HG02973 (cell line): ENCODE measurements at regions not wholly inside any gene's neighbourhood (a gene's known extent, or its start where the extent isn't known, plus 50 kb on each side); places are given as distances from the start of the nearest gene placed in this dataset.
"Not testable (repeated sequence)": the region's sequence is repeated elsewhere in the genome, so short reads cannot be mapped to it uniquely, and the experiment has no call there.

ENCODE experiments used
- ATAC-seq: cut with Tn5 transposase; IDR thresholded peaks from one replicate; pipeline ENCODE4 v1.9.1; 2021; ENCODE audit warnings: moderate library complexity; ENCODE audit not compliant: unreplicated experiment

- peak; percentile 59 for ATAC-seq
These were observed 194.3 kb upstream of the MARCKS start for GRCh38 chr6:113662688-113663333.

DNA sequence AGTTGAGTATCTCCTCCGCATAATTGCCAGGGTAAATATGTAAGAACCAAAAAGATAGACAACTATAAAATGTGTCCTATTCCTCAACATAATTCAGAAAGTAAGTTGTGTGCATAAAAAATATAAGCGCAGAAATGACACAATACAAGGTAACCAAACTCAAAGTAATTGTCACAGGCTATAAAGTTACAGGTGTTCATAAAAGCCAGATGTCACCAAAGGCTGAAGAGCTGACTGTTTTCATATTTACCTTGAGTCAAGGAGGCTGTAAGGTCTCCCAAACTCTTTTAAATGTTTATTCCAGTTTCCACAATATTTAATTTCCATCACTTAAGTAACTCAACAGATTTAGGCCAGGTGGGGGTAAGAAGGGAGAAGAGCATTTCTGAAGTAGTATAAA, 192.2 kb upstream of the MARCKS start:
- no peak for ATAC-seq

GRCh38 chr6:113668641-113669408, 188.3 kb upstream of the MARCKS start:
- peak; percentile 64 for ATAC-seq

DNA sequence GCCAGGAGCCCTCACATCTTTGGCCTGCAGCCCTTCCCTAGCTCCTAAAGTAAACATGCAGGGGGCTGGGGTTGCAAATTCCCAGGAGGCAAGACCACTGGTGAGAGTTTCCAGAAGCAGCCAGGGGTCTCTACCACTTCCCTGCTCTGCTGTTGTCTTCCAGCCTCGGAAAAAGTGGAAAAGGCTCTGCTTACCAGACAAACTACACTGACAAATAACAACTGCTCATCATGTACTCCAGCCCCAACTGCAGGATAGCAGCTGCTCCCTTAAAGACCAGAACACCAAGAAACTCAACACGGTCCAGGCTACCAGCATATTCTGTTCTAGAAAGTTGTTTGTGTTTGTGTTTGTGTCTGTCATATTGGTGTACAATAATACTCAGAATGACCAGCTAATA, 187.5 kb upstream of the MARCKS start:
- ATAC-seq, result no peak

- ATAC-seq, result no peak
These were observed 185.7 kb upstream of the MARCKS start for GRCh38 chr6:113671421-113671820.

DNA sequence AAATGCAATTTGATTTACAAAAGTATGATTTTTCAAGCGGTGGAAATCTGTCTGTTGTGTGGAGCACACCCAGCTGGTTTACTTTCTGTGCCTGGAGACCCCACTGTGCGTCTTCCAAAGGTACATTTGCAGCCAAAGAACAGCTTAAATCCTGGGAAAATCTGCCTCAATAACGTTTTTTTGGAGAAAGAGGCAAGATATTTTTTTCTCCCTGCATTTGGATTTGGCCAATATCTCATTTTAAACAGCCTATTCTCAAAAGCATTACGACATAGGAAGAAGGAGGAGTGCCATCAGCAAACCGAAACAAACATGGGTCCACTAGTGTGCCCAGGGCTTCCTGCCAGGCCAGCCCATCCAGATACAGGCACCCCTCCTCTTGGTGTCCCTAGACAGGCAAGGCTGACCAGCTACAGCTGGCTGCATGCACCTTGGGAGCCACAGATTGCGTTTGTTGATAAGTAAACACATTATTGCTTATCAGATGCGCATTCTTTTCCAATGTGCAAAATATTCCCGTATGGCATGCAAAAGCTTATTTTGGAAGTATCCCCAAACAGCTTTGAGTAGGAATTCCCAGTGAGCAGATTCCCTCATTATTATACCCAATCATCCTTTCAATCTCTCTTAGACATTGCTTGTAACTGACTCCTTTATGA, 184.5 kb upstream of the MARCKS start:
- ATAC-seq, result no peak

DNA sequence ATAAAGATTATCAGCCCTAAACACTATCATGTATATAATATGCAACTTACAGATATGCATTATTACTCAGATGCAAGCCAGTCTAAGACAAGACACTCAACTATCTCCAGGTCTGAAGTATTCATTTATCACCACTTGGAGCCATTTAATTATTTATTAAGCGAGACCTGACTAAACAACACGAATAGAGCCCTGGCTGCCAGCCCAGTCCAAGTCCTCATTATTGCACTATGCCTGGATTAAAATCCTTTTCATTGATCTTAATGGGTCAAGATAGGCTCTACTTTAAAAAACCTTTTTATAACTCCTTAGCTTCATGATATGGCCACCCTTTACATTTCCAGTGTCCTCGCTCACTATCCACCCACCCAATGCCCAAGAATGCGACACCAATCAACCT, 183.1 kb upstream of the MARCKS start:
- no peak for ATAC-seq

GRCh38 chr6:113676057-113676456, 181.1 kb upstream of the MARCKS start:
- ATAC-seq, result no peak

DNA sequence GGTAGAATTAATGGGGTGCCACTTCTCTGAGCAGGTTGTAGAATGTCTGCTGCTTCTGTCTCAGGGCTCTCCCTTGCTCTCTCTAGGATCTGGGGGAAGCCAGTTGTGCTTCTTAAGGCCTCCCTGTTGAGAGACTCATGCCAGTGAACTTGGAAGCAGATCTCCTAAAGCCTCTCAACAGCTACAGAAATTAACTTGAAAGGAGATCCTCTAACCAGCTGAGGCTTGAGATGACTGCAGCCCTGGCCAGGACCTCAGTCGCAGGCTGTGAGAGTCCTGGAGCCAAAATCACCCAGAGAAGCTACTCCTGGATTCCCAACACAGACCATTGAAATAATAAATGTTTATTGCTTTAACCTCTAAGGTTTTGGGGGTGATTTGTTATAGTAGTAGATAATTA, 180.2 kb upstream of the MARCKS start:
- no peak for ATAC-seq

DNA sequence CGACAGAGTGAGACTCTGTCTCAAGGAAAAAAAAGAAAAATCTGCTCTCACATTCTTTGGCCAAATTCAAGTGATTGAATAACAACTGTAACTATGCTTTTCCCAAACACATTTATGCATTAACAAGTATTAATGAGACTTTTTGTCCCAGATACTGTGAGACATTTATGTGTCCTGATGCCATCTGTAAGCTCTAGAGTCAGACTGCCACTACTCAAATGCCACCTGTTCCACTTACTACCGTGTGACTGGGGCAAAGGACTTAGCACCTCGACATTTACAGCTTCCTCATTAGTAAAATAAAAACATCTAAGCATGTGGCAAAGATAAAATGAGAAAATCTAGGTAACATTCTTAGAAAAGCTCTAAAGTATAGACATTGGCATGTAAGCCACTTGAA, 178.1 kb upstream of the MARCKS start:
- no peak for ATAC-seq

GRCh38 chr6:113680301-113680700, 176.8 kb upstream of the MARCKS start:
- no peak for ATAC-seq

DNA sequence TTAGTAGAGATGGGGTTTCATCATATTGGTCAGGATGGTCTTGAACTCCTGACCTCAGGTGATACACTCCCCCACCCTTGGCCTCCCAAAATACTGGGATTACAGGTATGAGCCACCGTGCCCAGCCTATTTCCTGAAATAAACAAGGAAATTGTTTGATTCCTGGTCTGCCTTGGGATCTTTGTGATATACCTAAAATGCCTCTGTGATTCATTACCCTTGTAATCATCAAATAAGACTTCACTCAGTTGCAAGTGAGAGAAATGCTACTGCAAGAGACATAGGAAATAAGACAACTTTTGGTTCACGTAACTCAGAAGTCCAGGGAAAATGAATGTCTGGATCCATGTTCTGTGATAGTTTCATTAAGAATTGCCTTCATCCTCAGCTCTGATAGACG, 173.2 kb upstream of the MARCKS start:
- ATAC-seq, result no peak

DNA sequence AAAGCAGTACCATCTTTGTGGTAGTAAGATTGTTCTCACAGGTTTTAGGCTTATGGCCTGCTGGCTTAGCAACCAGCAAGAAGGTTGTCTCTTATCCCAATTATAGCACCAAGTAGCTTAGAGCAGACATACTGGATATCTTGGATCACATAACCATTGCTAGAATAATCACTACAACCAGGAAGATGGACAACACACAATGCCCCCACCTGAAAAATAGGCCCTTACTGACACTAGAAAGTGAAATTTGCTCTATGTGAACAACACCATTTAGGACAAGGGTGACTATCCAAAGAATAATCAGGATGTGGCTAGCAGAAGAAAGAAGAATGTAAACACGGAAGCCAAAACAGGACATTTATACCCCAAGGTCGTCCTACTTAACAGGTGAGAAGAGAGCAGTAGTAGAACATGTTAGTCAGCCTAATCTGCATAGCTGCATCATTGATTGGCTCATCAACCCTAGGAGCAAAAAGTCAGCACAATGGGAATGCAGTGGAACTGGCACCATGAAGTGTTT, 172.7 kb upstream of the MARCKS start:
- ATAC-seq, result no peak

- no peak for ATAC-seq
These were observed 171.1 kb upstream of the MARCKS start for GRCh38 chr6:113686049-113686448.

GRCh38 chr6:113689620-113690019, 167.5 kb upstream of the MARCKS start:
- ATAC-seq, result not testable (repeated sequence)

GRCh38 chr6:113690281-113691259, 166.6 kb upstream of the MARCKS start:
- ATAC-seq, result peak; percentile 85

GRCh38 chr6:113691260-113691656, 165.9 kb upstream of the MARCKS start:
- no peak for ATAC-seq

DNA sequence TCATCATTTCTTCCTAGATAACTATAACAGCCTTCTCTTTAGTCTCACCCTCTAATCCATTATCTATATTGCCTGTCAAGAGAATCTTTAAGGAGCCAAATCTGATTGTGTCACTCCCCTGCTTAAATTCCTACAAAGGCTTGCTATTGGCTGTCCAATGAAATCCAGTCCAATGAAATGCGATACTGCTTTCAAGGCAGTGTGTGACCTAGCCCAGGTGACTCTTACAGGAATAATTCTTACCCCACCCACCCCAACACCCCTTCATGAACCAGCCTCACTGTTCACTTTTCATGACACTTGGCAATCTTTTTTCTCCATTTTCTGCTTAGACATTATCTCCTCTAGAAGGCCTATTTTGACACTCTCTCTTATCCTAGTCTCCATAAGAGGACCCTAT, 163.3 kb upstream of the MARCKS start:
- ATAC-seq, result no peak

DNA sequence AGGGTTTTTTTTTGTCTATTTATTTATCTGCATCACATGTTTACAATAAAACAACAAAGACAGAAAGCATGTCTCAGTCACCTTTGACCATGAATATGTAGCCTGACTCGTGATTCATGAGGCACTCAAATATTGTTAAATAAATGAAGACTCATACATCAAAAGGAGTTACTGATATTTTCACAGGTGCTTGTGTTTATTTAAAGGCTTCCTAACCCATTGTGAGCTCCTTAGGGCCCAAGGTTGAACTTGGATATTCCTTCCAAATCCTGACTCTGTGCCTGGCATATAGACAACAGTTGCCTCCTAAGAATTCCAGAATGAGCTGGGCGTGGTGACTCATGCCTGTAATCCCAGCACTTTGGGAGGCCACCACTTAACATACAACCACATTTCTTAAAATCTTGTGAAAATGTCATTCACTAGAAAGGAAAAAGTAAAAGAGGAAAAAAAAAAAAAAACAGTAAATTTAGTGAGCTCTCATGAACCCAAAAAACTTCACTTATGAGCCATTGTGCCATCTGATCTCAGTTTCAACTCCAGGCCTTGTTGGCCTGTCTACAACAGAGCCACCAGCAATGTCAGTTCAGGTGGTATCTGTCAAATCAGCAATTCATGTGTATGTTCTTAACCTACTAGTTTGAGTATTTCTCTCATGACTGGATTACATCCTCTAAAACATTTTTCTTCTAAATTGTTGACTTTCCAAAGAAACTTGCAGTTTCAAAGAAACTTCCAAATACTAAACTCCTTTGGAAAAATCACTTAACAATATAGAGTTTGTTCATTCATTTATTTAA, 162.7 kb upstream of the MARCKS start:
- no peak for ATAC-seq

- no peak for ATAC-seq
These were observed 161.6 kb upstream of the MARCKS start for GRCh38 chr6:113695516-113695915.
